ENCODE measurements at regions not wholly inside any gene's neighbourhood (a gene's known extent, or its start where the extent isn't known, plus 50 kb on each side); places are given as distances from the start of the nearest gene placed in this dataset.

DNA sequence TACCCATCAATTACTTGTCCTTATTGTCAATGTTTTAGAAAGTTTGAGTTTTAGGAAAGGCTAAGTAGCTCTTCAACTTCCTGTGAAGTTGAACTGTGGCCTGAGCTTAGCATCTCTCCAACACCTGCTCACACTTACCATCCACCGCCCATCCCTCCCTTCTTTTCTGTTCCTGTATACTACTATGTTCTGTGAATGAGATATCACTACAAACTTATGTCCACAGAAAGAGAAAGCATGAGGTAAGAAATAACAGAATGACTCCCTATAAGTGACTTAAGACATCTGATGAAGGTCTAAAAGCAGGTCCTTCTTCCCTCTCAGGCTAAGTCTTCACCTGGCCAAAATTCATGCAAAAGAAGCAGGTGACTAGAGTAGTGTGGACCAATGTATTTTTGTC is 246.3 kb upstream of the PREP start:
- TF ChIP-seq ZFP3 (CRISPR knock-in tag; IDR thresholded peaks at IDR 0.05) (no peak), ZFP30 (CRISPR knock-in tag; IDR thresholded peaks at IDR 0.05) (no peak), SNAI2 (CRISPR knock-in tag; IDR thresholded peaks at IDR 0.05) (no peak)
- TF ChIP-seq, protein P1, sequence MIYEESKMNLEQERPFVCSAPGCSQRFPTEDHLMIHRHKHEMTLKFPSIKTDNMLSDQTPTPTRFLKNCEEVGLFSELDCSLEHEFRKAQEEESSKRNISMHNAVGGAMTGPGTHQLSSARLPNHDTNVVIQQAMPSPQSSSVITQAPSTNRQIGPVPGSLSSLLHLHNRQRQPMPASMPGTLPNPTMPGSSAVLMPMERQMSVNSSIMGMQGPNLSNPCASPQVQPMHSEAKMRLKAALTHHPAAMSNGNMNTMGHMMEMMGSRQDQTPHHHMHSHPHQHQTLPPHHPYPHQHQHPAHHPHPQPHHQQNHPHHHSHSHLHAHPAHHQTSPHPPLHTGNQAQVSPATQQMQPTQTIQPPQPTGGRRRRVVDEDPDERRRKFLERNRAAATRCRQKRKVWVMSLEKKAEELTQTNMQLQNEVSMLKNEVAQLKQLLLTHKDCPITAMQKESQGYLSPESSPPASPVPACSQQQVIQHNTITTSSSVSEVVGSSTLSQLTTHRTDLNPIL (CRISPR knock-in tag; IDR thresholded peaks at IDR 0.05; ENCODE audit: low read depth) = no peak
- TF ChIP-seq, protein P2, sequence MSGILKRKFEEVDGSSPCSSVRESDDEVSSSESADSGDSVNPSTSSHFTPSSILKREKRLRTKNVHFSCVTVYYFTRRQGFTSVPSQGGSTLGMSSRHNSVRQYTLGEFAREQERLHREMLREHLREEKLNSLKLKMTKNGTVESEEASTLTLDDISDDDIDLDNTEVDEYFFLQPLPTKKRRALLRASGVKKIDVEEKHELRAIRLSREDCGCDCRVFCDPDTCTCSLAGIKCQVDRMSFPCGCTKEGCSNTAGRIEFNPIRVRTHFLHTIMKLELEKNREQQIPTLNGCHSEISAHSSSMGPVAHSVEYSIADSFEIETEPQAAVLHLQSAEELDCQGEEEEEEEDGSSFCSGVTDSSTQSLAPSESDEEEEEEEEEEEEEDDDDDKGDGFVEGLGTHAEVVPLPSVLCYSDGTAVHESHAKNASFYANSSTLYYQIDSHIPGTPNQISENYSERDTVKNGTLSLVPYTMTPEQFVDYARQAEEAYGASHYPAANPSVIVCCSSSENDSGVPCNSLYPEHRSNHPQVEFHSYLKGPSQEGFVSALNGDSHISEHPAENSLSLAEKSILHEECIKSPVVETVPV (CRISPR knock-in tag; IDR thresholded peaks at IDR 0.05) = no peak
- TF ChIP-seq, protein P3, sequence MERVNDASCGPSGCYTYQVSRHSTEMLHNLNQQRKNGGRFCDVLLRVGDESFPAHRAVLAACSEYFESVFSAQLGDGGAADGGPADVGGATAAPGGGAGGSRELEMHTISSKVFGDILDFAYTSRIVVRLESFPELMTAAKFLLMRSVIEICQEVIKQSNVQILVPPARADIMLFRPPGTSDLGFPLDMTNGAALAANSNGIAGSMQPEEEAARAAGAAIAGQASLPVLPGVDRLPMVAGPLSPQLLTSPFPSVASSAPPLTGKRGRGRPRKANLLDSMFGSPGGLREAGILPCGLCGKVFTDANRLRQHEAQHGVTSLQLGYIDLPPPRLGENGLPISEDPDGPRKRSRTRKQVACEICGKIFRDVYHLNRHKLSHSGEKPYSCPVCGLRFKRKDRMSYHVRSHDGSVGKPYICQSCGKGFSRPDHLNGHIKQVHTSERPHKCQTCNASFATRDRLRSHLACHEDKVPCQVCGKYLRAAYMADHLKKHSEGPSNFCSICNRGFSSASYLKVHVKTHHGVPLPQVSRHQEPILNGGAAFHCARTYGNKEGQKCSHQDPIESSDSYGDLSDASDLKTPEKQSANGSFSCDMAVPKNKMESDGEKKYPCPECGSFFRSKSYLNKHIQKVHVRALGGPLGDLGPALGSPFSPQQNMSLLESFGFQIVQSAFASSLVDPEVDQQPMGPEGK (CRISPR knock-in tag; IDR thresholded peaks at IDR 0.05; ENCODE audit: borderline replicate concordance) = no peak
- TF ChIP-seq, protein P4, sequence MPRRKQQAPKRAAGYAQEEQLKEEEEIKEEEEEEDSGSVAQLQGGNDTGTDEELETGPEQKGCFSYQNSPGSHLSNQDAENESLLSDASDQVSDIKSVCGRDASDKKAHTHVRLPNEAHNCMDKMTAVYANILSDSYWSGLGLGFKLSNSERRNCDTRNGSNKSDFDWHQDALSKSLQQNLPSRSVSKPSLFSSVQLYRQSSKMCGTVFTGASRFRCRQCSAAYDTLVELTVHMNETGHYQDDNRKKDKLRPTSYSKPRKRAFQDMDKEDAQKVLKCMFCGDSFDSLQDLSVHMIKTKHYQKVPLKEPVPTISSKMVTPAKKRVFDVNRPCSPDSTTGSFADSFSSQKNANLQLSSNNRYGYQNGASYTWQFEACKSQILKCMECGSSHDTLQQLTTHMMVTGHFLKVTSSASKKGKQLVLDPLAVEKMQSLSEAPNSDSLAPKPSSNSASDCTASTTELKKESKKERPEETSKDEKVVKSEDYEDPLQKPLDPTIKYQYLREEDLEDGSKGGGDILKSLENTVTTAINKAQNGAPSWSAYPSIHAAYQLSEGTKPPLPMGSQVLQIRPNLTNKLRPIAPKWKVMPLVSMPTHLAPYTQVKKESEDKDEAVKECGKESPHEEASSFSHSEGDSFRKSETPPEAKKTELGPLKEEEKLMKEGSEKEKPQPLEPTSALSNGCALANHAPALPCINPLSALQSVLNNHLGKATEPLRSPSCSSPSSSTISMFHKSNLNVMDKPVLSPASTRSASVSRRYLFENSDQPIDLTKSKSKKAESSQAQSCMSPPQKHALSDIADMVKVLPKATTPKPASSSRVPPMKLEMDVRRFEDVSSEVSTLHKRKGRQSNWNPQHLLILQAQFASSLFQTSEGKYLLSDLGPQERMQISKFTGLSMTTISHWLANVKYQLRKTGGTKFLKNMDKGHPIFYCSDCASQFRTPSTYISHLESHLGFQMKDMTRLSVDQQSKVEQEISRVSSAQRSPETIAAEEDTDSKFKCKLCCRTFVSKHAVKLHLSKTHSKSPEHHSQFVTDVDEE (CRISPR knock-in tag; IDR thresholded peaks at IDR 0.05) = no peak

Data from SK-N-SH treated with all-trans-retinoic acid at 6 μM for 48 hours (cell line).